Liver (tissue), 3 donors: ENCODE measurements at regions not wholly inside any gene's neighbourhood (a gene's known extent, or its start where the extent isn't known, plus 50 kb on each side); places are given as distances from the start of the nearest gene placed in this dataset.

ENCODE experiments used
- FOXA1 ChIP-seq: IDR thresholded peaks from 2 replicates; pipeline ENCODE4 v1.6.1; 2016; ENCODE audit warnings: antibody characterized with exemption
- SP1 ChIP-seq: IDR thresholded peaks from 2 replicates; pipeline ENCODE4 v1.6.1; 2018; ENCODE audit warnings: antibody characterized with exemption, mild to moderate bottlenecking
- TAF1 ChIP-seq: conservative IDR thresholded peaks from 2 replicates; pipeline ENCODE4 v1.6.1; 2016; ENCODE audit warnings: antibody characterized with exemption, mild to moderate bottlenecking
- TF ChIP-seq, protein P1 (sequence below): fragments of 150-350 bp; IDR thresholded peaks from 2 replicates; pipeline ENCODE4 v1.5.1; 2017; ENCODE audit warnings: improper control_type of control experiment, low read depth, low read length; ENCODE audit not compliant: missing input control
- TF ChIP-seq, protein P2 (sequence below): IDR thresholded peaks from 2 replicates; pipeline ENCODE4 v1.6.1; 2016; ENCODE audit warnings: antibody characterized with exemption
- TF ChIP-seq, protein P3 (sequence below): IDR thresholded peaks from 2 replicates; pipeline ENCODE4 v1.6.1; 2016; ENCODE audit warnings: antibody characterized with exemption
- TF ChIP-seq, protein P4 (sequence below): IDR thresholded peaks from 2 replicates; pipeline ENCODE4 v1.6.1; 2016; ENCODE audit warnings: antibody characterized with exemption, mild to moderate bottlenecking
- donor health status: healthy.
- donor health status: healthy.

DNA sequence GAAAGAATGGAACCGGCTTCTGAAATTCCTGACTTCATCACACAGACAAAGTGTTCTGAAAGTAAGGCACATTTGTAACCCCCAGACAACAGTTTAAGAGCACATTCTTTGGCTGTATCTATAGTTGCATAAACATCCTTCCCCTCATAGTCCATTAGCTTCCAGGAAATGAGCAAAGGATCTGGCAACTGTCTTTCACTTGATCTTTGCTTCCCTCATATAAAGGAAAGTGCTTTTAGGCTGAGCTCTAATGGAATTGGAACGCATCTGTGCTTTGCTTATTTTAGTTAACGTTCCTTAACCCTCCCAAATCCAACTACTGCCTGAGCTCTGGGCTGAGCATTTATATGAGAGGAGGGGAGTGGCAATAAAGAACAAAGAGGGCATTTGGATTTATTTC, 76.9 kb upstream of the API5 start:
- TF ChIP-seq, protein P1, sequence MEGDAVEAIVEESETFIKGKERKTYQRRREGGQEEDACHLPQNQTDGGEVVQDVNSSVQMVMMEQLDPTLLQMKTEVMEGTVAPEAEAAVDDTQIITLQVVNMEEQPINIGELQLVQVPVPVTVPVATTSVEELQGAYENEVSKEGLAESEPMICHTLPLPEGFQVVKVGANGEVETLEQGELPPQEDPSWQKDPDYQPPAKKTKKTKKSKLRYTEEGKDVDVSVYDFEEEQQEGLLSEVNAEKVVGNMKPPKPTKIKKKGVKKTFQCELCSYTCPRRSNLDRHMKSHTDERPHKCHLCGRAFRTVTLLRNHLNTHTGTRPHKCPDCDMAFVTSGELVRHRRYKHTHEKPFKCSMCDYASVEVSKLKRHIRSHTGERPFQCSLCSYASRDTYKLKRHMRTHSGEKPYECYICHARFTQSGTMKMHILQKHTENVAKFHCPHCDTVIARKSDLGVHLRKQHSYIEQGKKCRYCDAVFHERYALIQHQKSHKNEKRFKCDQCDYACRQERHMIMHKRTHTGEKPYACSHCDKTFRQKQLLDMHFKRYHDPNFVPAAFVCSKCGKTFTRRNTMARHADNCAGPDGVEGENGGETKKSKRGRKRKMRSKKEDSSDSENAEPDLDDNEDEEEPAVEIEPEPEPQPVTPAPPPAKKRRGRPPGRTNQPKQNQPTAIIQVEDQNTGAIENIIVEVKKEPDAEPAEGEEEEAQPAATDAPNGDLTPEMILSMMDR: no peak
- TF ChIP-seq FOXA1 (no peak), TAF1 (no peak), SP1 (peak; percentile 17)
- TF ChIP-seq, protein P2, sequence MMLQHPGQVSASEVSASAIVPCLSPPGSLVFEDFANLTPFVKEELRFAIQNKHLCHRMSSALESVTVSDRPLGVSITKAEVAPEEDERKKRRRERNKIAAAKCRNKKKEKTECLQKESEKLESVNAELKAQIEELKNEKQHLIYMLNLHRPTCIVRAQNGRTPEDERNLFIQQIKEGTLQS: no peak
- TF ChIP-seq, protein P3, sequence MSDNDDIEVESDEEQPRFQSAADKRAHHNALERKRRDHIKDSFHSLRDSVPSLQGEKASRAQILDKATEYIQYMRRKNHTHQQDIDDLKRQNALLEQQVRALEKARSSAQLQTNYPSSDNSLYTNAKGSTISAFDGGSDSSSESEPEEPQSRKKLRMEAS: no peak
- TF ChIP-seq, protein P4, sequence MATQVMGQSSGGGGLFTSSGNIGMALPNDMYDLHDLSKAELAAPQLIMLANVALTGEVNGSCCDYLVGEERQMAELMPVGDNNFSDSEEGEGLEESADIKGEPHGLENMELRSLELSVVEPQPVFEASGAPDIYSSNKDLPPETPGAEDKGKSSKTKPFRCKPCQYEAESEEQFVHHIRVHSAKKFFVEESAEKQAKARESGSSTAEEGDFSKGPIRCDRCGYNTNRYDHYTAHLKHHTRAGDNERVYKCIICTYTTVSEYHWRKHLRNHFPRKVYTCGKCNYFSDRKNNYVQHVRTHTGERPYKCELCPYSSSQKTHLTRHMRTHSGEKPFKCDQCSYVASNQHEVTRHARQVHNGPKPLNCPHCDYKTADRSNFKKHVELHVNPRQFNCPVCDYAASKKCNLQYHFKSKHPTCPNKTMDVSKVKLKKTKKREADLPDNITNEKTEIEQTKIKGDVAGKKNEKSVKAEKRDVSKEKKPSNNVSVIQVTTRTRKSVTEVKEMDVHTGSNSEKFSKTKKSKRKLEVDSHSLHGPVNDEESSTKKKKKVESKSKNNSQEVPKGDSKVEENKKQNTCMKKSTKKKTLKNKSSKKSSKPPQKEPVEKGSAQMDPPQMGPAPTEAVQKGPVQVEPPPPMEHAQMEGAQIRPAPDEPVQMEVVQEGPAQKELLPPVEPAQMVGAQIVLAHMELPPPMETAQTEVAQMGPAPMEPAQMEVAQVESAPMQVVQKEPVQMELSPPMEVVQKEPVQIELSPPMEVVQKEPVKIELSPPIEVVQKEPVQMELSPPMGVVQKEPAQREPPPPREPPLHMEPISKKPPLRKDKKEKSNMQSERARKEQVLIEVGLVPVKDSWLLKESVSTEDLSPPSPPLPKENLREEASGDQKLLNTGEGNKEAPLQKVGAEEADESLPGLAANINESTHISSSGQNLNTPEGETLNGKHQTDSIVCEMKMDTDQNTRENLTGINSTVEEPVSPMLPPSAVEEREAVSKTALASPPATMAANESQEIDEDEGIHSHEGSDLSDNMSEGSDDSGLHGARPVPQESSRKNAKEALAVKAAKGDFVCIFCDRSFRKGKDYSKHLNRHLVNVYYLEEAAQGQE: no peak
